Endothelial cell of umbilical vein (primary cell): ENCODE measurements at regions not wholly inside any gene's neighbourhood (a gene's known extent, or its start where the extent isn't known, plus 50 kb on each side); places are given as distances from the start of the nearest gene placed in this dataset.

Experiments used
- BruUV-seq: library from RNA; stranded (reverse); fragments of 400-500 nt; replicated peaks from 2 replicates; lab custom pipeline; 2021; lab: Mats Ljungman, UMichigan
- CTCF ChIA-PET: fragments of 300-600, 350-600 bp; sonication (Branson Sonifier 250); formaldehyde crosslinking; loops from one replicate; lab custom pipeline; 2021; ENCODE audit warnings: antibody characterized with exemption, inconsistent platforms; lab: Charles Lee
- POLR2A ChIA-PET: fragments of 300-600, 350-600 bp; sonication (Branson Sonifier 250); formaldehyde crosslinking; loops from one replicate; lab custom pipeline; 2021; ENCODE audit warnings: antibody characterized with exemption, inconsistent platforms; lab: Charles Lee
- DNase-seq: peaks from one replicate; pipeline ENCODE4 v3.0.0-alpha.2; 2011; ENCODE audit warnings: low read depth, low spot score
- FAIRE-seq: peaks from 2 replicates; lab custom pipeline; 2011; peaks lifted over from hg19 to GRCh38; lab: Jason Lieb, UNC
- H2AFZ ChIP-seq: 2 replicates; pipeline ENCODE4 v1.6.0; 2012; ENCODE audit warnings: low read depth, low read length, control low read depth, inconsistent platforms
- H3K27ac ChIP-seq: 2 replicates; pipeline ENCODE4 v1.5.1; 2011; ENCODE audit warnings: low read depth, mild to moderate bottlenecking, control low read depth, low read length, moderate library complexity; ENCODE audit not compliant: insufficient read depth
- H3K27me3 ChIP-seq, 2 experiments: 2 replicates each; pipeline versions ENCODE4 v1.6.0 to v1.6.1; 2011; ENCODE audit warnings: low read length in 2 of 2, mixed read lengths in 1 of 2; ENCODE audit not compliant: control insufficient read depth in 2 of 2, insufficient read depth in 2 of 2
- H3K36me3 ChIP-seq, 2 experiments: 2 replicates in 1 of 2; 3 replicates in 1 of 2; pipeline ENCODE4 v1.5.1; 2011; ENCODE audit warnings: low read length in 2 of 2, mild to moderate bottlenecking in 1 of 2, moderate library complexity in 1 of 2; ENCODE audit not compliant: control insufficient read depth in 2 of 2, insufficient read depth in 2 of 2; ENCODE audit errors: extremely low read depth in 1 of 2
- H3K4me1 ChIP-seq: 3 replicates; pipeline ENCODE4 v1.5.1; 2011; ENCODE audit warnings: mild to moderate bottlenecking, low read length; ENCODE audit not compliant: control insufficient read depth, insufficient read depth; ENCODE audit errors: extremely low read depth
- H3K4me2 ChIP-seq: 2 replicates; pipeline ENCODE4 v1.6.1; 2011; ENCODE audit warnings: low read length, control low read depth, mixed read lengths; ENCODE audit not compliant: insufficient read depth
- H3K4me3 ChIP-seq, 3 experiments: fragments of 200-600 bp in 1 of 3; sonication (generic), shearing (Covaris generic) in 1 of 3; replicated peaks in 1 of 3; 2 replicates each; pipeline ENCODE4 v1.5.1; 2011 to 2016; ENCODE audit warnings: control low read depth in 3 of 3, low read length in 3 of 3, mild to moderate bottlenecking in 2 of 3, inconsistent platforms in 1 of 3, low read depth in 1 of 3, moderate library complexity in 1 of 3; ENCODE audit not compliant: insufficient read depth in 1 of 3
- H3K79me2 ChIP-seq: 2 replicates; pipeline ENCODE4 v1.6.0; 2012; ENCODE audit warnings: low read length, inconsistent platforms; ENCODE audit not compliant: control insufficient read depth, insufficient read depth
- H3K9ac ChIP-seq: replicated peaks from 2 replicates; pipeline ENCODE3; 2011; ENCODE audit warnings: low read length, control low read depth; ENCODE audit not compliant: insufficient read depth; ENCODE audit errors: extremely low read depth
- H3K9me1 ChIP-seq: replicated peaks from 3 replicates; pipeline ENCODE4 v1.6.0; 2011; ENCODE audit warnings: mild to moderate bottlenecking, low read length; ENCODE audit not compliant: control insufficient read depth, insufficient read depth; ENCODE audit errors: extremely low read depth
- H3K9me3 ChIP-seq: replicated peaks from 2 replicates; pipeline ENCODE4 v1.5.1; 2012; ENCODE audit warnings: low read length, inconsistent platforms; ENCODE audit not compliant: control insufficient read depth, insufficient read depth
- H4K20me1 ChIP-seq: replicated peaks from 2 replicates; pipeline ENCODE3; 2011; ENCODE audit warnings: mild to moderate bottlenecking, low read length; ENCODE audit not compliant: control insufficient read depth, insufficient read depth; ENCODE audit errors: extremely low read depth
- EZH2 ChIP-seq: IDR thresholded peaks from 2 replicates; pipeline ENCODE4 v1.6.1; 2012; ENCODE audit warnings: borderline replicate concordance, low read depth, mild to moderate bottlenecking, moderate library complexity, low read length, inconsistent platforms; ENCODE audit not compliant: severe bottlenecking
- FOS ChIP-seq: IDR thresholded peaks from 2 replicates; pipeline ENCODE4 v1.6.1; 2011; ENCODE audit warnings: mild to moderate bottlenecking, low read length, moderate library complexity, borderline replicate concordance; ENCODE audit not compliant: insufficient read depth
- GATA2 ChIP-seq: IDR thresholded peaks from 2 replicates; pipeline ENCODE4 v1.7.0; 2011; ENCODE audit warnings: low read depth, mild to moderate bottlenecking, moderate library complexity, mixed read lengths, low read length; ENCODE audit not compliant: insufficient read length, insufficient read depth
- JUN ChIP-seq: IDR thresholded peaks from 2 replicates; pipeline ENCODE4 v1.6.1; 2011; ENCODE audit warnings: borderline replicate concordance, low read depth; ENCODE audit not compliant: insufficient read length, insufficient read depth
- MYC ChIP-seq: IDR thresholded peaks from one replicate; pipeline ENCODE4 v1.6.1; 2011; ENCODE audit warnings: mild to moderate bottlenecking, low read depth, low read length
- POLR2A ChIP-seq: IDR thresholded peaks from 2 replicates; pipeline ENCODE4 v1.6.1; 2012; ENCODE audit warnings: low read depth, mild to moderate bottlenecking, control low read depth, low read length
- POLR2AphosphoS5 ChIP-seq: IDR thresholded peaks from 2 replicates; pipeline ENCODE4 v1.6.1; 2012; ENCODE audit warnings: low read depth, mild to moderate bottlenecking, control low read depth, low read length, moderate library complexity; ENCODE audit not compliant: insufficient read depth
- dilution Hi-C: fragments of 300-500 bp; cut with MboI; formaldehyde crosslinking; loops from one replicate; pipeline ENCODE4 v1.15.0; 2019; ENCODE audit warnings: low sequenced_read_pairs; ENCODE audit not compliant: extremely low pct_ligation_motif_present
- intact Hi-C: fragments of 100-400 bp; cut with micrococcal nuclease; formaldehyde crosslinking; loops from one replicate; pipeline ENCODE4 v1.10.0; 2022
- TF ChIP-seq, protein P1 (sequence below), 2 donors: IDR thresholded peaks; 1 replicate in 1 of 2; 2 replicates in 1 of 2; pipeline ENCODE4 v1.5.1; 2011; ENCODE audit warnings: low read length in 2 of 2, mild to moderate bottlenecking in 2 of 2, moderate library complexity in 2 of 2, control low read depth in 1 of 2, inconsistent platforms in 1 of 2, low read depth in 1 of 2; ENCODE audit not compliant: insufficient read depth in 1 of 2; ENCODE audit errors: extremely low read depth in 1 of 2
- TF ChIP-seq, protein P2 (sequence below): IDR thresholded peaks from 2 replicates; pipeline ENCODE4 v1.6.1; 2011; ENCODE audit not compliant: insufficient read depth, insufficient read length

DNA sequence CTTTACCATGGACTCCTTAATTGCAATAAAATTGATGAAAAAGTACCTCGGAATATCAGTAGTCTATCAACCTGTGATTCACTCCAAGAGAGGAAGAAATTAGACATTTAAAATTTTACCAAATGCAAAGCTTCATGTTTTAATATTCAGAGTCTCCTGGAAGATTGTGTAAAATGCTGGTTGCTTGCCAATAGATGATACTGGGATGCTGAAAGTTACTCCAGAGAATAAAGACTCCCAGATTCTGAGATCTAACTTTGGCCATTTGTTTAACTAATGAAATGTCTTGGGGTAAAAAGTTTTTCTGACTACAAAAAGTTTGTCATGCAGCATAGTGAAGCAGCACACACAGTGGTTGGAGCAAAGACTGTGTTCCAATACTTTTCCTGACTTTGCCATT lies 176.7 kb upstream of the RSPO3 start:
- H3K27me3 ChIP-seq, result no peaks in the 10 kb centered on the region
- no peaks in the 10 kb centered on the region for H3K9me3 ChIP-seq
- no peak for TF ChIP-seq POLR2A
- no peak for TF ChIP-seq GATA2
- no peak for TF ChIP-seq FOS
- TF ChIP-seq POLR2AphosphoS5, result no peak
- no peak for TF ChIP-seq MYC
- TF ChIP-seq EZH2, result no peak
- TF ChIP-seq JUN, result no peak
- FAIRE-seq, result no peak
- no peak overlapping the region for H3K4me3 ChIP-seq
- H3K4me1 ChIP-seq, result no peaks in the 10 kb centered on the region
- intact Hi-C loops, result no loop called here
- DNase-seq, result no peak
- no peak overlapping the region for H3K4me2 ChIP-seq
- no peak overlapping the region for H2AFZ ChIP-seq
- no peaks in the 10 kb centered on the region for H4K20me1 ChIP-seq
- no peaks in the 10 kb centered on the region for H3K36me3 ChIP-seq
- H3K79me2 ChIP-seq, result no peaks in the 10 kb centered on the region
- dilution Hi-C loops, result no loop called here
- no peaks in the 10 kb centered on the region for H3K9me1 ChIP-seq
- no peak overlapping the region for H3K9ac ChIP-seq
- POLR2A ChIA-PET, result no interaction called here
- BruUV-seq, result no TSS peak
- H3K27ac ChIP-seq, result no peak overlapping the region
- CTCF ChIA-PET, result interaction anchor here (1.0 to 1.1 kb wide), 2 partner anchors 20 to 158 kb away, joined by 3 read pairs; no protein-coding TSS in a partner anchor

GRCh38 chr6:126944512-126944911 lies 174.0 kb upstream of the RSPO3 start:
- no TSS peak for BruUV-seq
- POLR2A ChIA-PET, result no interaction called here
- no peak for FAIRE-seq

More at GRCh38 chr6:126944512-126944911, 174.0 kb upstream of the RSPO3 start:
- no peaks in the 10 kb centered on the region for H4K20me1 ChIP-seq
- no peak overlapping the region for H3K9ac ChIP-seq
- no peaks in the 10 kb centered on the region for H3K79me2 ChIP-seq
- H3K36me3 ChIP-seq, result no peaks in the 10 kb centered on the region
- no peak overlapping the region for H3K4me3 ChIP-seq
- intact Hi-C loops, result no loop called here
- TF ChIP-seq, protein P1, sequence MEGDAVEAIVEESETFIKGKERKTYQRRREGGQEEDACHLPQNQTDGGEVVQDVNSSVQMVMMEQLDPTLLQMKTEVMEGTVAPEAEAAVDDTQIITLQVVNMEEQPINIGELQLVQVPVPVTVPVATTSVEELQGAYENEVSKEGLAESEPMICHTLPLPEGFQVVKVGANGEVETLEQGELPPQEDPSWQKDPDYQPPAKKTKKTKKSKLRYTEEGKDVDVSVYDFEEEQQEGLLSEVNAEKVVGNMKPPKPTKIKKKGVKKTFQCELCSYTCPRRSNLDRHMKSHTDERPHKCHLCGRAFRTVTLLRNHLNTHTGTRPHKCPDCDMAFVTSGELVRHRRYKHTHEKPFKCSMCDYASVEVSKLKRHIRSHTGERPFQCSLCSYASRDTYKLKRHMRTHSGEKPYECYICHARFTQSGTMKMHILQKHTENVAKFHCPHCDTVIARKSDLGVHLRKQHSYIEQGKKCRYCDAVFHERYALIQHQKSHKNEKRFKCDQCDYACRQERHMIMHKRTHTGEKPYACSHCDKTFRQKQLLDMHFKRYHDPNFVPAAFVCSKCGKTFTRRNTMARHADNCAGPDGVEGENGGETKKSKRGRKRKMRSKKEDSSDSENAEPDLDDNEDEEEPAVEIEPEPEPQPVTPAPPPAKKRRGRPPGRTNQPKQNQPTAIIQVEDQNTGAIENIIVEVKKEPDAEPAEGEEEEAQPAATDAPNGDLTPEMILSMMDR (IDR thresholded peaks at IDR 0.05; ENCODE audit: extremely low read depth in 1 of 2, insufficient read depth in 1 of 2, low read depth in 1 of 2, low read length in 2 of 2), result no peak
- TF ChIP-seq JUN, result no peak
- no peak for TF ChIP-seq EZH2
- TF ChIP-seq MYC, result no peak
- TF ChIP-seq, protein P2, sequence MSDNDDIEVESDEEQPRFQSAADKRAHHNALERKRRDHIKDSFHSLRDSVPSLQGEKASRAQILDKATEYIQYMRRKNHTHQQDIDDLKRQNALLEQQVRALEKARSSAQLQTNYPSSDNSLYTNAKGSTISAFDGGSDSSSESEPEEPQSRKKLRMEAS, result no peak
- TF ChIP-seq POLR2A, result no peak
- TF ChIP-seq FOS, result no peak
- no peak for TF ChIP-seq POLR2AphosphoS5
- no peak for TF ChIP-seq GATA2
- CTCF ChIA-PET, result no interaction called here
- dilution Hi-C loops, result no loop called here
- DNase-seq, result no peak
- H3K27me3 ChIP-seq, result no peaks in the 10 kb centered on the region
- H3K27ac ChIP-seq, result no peak overlapping the region
- no peak overlapping the region for H2AFZ ChIP-seq
- no peaks in the 10 kb centered on the region for H3K9me1 ChIP-seq
- H3K4me2 ChIP-seq, result no peak overlapping the region
- H3K4me1 ChIP-seq, result no peaks in the 10 kb centered on the region
- H3K9me3 ChIP-seq, result no peaks in the 10 kb centered on the region
